Colonic mucosa (tissue), 4 donors: ENCODE measurements at regions not wholly inside any gene's neighbourhood (a gene's known extent, or its start where the extent isn't known, plus 50 kb on each side); places are given as distances from the start of the nearest gene placed in this dataset.
"Not testable (repeated sequence)": the region's sequence is repeated elsewhere in the genome, so short reads cannot be mapped to it uniquely, and the experiment has no call there.

Source experiments
- DNase-seq: peaks from one replicate; pipeline ENCODE4 v3.0.0-alpha.2; 2020
- H3K27ac ChIP-seq: fragments of 200-600 bp; one replicate; pipeline ENCODE4 v1.8.0; 2021
- H3K27me3 ChIP-seq: fragments of 200-600 bp; one replicate; pipeline ENCODE4 v1.8.0; 2021
- H3K36me3 ChIP-seq: fragments of 200-600 bp; one replicate; pipeline ENCODE4 v1.8.0; 2021
- H3K4me1 ChIP-seq: fragments of 200-600 bp; one replicate; pipeline ENCODE4 v1.8.0; 2021; ENCODE audit warnings: mild to moderate bottlenecking
- H3K4me3 ChIP-seq: fragments of 200-600 bp; one replicate; pipeline ENCODE4 v1.8.0; 2021
- H3K9ac ChIP-seq, 2 donors: one replicate each; pipeline ENCODE4 v1.7.0; 2013; ENCODE audit warnings: control low read depth in 2 of 2, low read depth in 2 of 2, low read length in 2 of 2
- H3K9me3 ChIP-seq: fragments of 200-600 bp; one replicate; pipeline ENCODE4 v1.8.0; 2021
- CTCF ChIP-seq: fragments of 200-600 bp; IDR thresholded peaks from one replicate; pipeline ENCODE4 v1.8.0; 2022; ENCODE audit warnings: antibody characterized with exemption, mild to moderate bottlenecking
- intact Hi-C: fragments of 100-400 bp; cut with DNase I; formaldehyde crosslinking; loops from one replicate; pipeline ENCODE4 v1.14.1; 2022
- donor health status: healthy.
- donor health status: DM: no; HTN: no; CAD: no.
- donor health status: DM: no; HTN: no; CAD: no.

DNA sequence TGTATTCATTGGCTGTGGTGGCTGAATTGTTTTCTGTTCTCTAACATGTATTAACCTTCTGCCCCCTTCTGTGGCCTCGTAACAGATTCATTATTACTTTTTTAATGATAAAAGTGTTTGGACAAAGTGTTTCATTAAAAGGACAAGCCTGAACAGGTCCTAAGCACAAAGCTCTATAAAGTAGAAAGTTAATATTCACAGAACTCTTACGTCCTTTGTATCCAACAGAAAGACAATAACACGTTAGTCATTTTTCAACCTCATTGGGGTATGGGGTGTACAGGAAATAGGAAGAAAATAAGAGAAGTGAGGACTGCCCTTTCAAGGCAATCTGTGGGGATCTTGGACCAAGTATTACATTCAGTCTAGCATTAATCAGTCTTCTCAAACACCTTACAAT is 105.5 kb upstream of the RGPD4 start:
- H3K36me3 ChIP-seq: no peaks in the 10 kb centered on the region
- no peaks in the 10 kb centered on the region for H3K4me1 ChIP-seq
- DNase-seq: no peak
- H3K4me3 ChIP-seq: no peak overlapping the region
- no peak overlapping the region for H3K27ac ChIP-seq
- H3K27me3 ChIP-seq: no peaks in the 10 kb centered on the region
- TF ChIP-seq CTCF: no peak
- H3K9ac ChIP-seq: no peak overlapping the region
- no peaks in the 10 kb centered on the region for H3K9me3 ChIP-seq
- intact Hi-C loops: no loop called here

DNA sequence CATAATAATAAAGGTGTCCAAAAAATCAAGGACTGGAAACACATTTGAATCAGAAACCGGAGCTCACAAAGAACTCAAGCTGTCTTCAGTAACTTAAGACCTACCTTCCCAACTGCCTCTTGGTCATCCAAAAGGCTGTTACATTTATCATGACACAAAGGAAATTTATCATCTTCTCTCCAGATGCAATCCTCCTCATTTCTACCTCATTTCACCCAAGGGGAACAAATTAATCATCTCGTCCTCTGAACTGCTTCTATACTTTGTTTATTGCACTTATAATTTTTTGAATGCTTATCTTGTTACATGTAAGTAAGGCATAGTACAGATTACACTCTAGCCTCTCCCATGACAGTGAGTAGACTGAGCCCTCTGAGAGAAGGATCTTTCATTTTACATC is 105.1 kb upstream of the RGPD4 start:
- Histone ChIP-seq H3K9ac (no peak overlapping the region), H3K4me3 (no peak overlapping the region), H3K27ac (no peak overlapping the region), H3K36me3 (no peaks in the 10 kb centered on the region), H3K9me3 (no peaks in the 10 kb centered on the region), H3K27me3 (no peaks in the 10 kb centered on the region), H3K4me1 (no peaks in the 10 kb centered on the region)
- no peak for DNase-seq
- no peak for TF ChIP-seq CTCF
- intact Hi-C loops: no loop called here

- H3K9ac ChIP-seq, intact Hi-C loops, H3K36me3 ChIP-seq, DNase-seq, H3K27me3 ChIP-seq, H3K27ac ChIP-seq, H3K4me1 ChIP-seq, H3K4me3 ChIP-seq, H3K9me3 ChIP-seq: not testable (repeated sequence)
Observed at GRCh38 chr2:107725824-107726223, 100.9 kb upstream of the RGPD4 start.

GRCh38 chr2:107727318-107727717 is 99.4 kb upstream of the RGPD4 start:
- Histone ChIP-seq H3K4me3 (no peak overlapping the region), H3K9me3 (no peaks in the 10 kb centered on the region), H3K27me3 (no peaks in the 10 kb centered on the region), H3K36me3 (no peaks in the 10 kb centered on the region), H3K4me1 (no peaks in the 10 kb centered on the region), H3K27ac (no peak overlapping the region), H3K9ac (no peak overlapping the region)
- intact Hi-C loops: no loop called here
- TF ChIP-seq CTCF: no peak
- DNase-seq: no peak

- TF ChIP-seq CTCF: no peak
- no peak for DNase-seq
- Histone ChIP-seq H3K27ac (no peak overlapping the region), H3K4me3 (no peak overlapping the region), H3K4me1 (no peaks in the 10 kb centered on the region), H3K9me3 (no peaks in the 10 kb centered on the region), H3K27me3 (no peaks in the 10 kb centered on the region), H3K9ac (no peak overlapping the region), H3K36me3 (no peaks in the 10 kb centered on the region)
- intact Hi-C loops: no loop called here
Observed at GRCh38 chr2:107728586-107728985, 98.1 kb upstream of the RGPD4 start.

- Histone ChIP-seq H3K36me3 (no peaks in the 10 kb centered on the region), H3K4me3 (no peak overlapping the region), H3K4me1 (no peaks in the 10 kb centered on the region), H3K9ac (no peak overlapping the region), H3K27ac (no peak overlapping the region), H3K9me3 (no peaks in the 10 kb centered on the region), H3K27me3 (no peaks in the 10 kb centered on the region)
- intact Hi-C loops: no loop called here
- no peak for DNase-seq
- no peak for TF ChIP-seq CTCF
Observed at GRCh38 chr2:107729440-107729839, 97.3 kb upstream of the RGPD4 start.
